ENCODE measurements at regions not wholly inside any gene's neighbourhood (a gene's known extent, or its start where the extent isn't known, plus 50 kb on each side); places are given as distances from the start of the nearest gene placed in this dataset.

DNA sequence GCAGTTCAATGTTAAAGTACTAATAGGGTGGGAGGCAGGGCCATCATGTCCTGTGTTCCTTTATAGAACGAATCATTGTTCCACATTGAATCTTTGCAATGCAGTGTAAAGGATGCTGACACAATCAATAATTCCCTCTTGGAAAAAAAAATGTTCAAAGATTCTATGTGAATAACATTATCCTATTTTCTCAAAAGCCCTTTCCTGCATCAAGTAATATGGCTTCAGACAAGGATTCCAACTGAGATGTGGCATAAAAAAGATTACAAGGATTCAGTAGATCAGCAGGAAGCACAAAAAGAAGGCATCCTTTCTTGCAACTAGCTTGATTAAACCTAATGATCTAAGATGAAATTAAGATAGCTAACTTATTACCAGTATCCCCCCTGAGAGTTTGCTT is 454.0 kb upstream of the CADM2 start (continued):
- TF ChIP-seq, protein P1, sequence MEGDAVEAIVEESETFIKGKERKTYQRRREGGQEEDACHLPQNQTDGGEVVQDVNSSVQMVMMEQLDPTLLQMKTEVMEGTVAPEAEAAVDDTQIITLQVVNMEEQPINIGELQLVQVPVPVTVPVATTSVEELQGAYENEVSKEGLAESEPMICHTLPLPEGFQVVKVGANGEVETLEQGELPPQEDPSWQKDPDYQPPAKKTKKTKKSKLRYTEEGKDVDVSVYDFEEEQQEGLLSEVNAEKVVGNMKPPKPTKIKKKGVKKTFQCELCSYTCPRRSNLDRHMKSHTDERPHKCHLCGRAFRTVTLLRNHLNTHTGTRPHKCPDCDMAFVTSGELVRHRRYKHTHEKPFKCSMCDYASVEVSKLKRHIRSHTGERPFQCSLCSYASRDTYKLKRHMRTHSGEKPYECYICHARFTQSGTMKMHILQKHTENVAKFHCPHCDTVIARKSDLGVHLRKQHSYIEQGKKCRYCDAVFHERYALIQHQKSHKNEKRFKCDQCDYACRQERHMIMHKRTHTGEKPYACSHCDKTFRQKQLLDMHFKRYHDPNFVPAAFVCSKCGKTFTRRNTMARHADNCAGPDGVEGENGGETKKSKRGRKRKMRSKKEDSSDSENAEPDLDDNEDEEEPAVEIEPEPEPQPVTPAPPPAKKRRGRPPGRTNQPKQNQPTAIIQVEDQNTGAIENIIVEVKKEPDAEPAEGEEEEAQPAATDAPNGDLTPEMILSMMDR (IDR thresholded peaks at IDR 0.05) = no peak
- TF ChIP-seq NRF1 (IDR thresholded peaks at IDR 0.05; ENCODE audit: low read depth, low read length) = no peak
- TF ChIP-seq, protein P2, sequence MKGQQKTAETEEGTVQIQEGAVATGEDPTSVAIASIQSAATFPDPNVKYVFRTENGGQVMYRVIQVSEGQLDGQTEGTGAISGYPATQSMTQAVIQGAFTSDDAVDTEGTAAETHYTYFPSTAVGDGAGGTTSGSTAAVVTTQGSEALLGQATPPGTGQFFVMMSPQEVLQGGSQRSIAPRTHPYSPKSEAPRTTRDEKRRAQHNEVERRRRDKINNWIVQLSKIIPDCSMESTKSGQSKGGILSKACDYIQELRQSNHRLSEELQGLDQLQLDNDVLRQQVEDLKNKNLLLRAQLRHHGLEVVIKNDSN (IDR thresholded peaks at IDR 0.05; ENCODE audit: borderline replicate concordance, low read depth) = no peak

DNA sequence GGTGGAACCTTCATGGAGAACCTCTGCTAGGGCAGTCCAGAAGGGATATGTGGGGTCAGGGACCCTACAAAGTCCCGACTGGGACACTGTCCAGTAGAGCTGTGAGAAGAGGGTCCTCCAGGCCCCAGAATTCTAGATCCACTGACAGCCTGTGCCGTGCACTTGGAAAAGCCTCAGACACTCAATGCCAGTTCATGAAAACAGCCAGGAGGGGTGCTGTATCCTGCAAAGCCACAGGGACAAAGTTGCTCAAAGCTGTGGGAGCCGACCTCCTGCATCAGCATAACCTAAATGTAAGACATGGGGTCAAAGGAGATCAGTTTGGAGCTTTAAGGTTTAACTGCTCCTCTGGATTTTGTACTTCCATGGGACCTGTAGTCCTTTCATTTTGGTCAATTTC is 448.8 kb upstream of the CADM2 start:
- Histone ChIP-seq H2AFZ (ENCODE audit: low read depth) (no peak overlapping the region), H3K4me2 (no peak overlapping the region), H3K27ac (ENCODE audit: low read depth in 2 of 2, low read length in 1 of 2) (no peak overlapping the region), H3K9me2 (no peaks in the 10 kb centered on the region), H3K36me3 (replicated peaks in 1 of 2; ENCODE audit: control insufficient read depth in 1 of 2, insufficient read depth in 2 of 2, low read length in 1 of 2) (no peaks in the 10 kb centered on the region), H3K9ac (no peak overlapping the region), H3K27me3 (ENCODE audit: insufficient read depth) (no peaks in the 10 kb centered on the region), H4K20me1 (ENCODE audit: insufficient read depth) (no peaks in the 10 kb centered on the region), H3F3A (replicated peaks; ENCODE audit: insufficient read depth) (no peaks in the 10 kb centered on the region), H3K79me2 (ENCODE audit: insufficient read depth) (no peaks in the 10 kb centered on the region), H3K4me1 (ENCODE audit: control insufficient read depth in 1 of 2, insufficient read depth in 2 of 2, low read depth in 1 of 2, low read length in 1 of 2) (no peaks in the 10 kb centered on the region), H3K4me3 (ENCODE audit: low read depth in 2 of 2, low read length in 1 of 2) (no peak overlapping the region), H3K9me3 (no peaks in the 10 kb centered on the region)
- WGBS (ENCODE audit: low lambda C conversion rate) = 0% methylated on average over 2 of the region's 3 CpGs
- no peak for DNase-seq
- ChIA-PET POLR2A (no interaction called here), CTCF (no interaction called here)
- TF ChIP-seq TCF12 (IDR thresholded peaks at IDR 0.05) (no peak), EZH2phosphoT487 (IDR thresholded peaks at IDR 0.05; ENCODE audit: borderline replicate concordance, low read depth) (no peak), JUND (IDR thresholded peaks at IDR 0.05) (no peak), RCOR1 (IDR thresholded peaks at IDR 0.05; ENCODE audit: low read length) (no peak), SMC3 (IDR thresholded peaks at IDR 0.05; ENCODE audit: low read depth, low read length) (no peak)
- TF ChIP-seq, protein P3, sequence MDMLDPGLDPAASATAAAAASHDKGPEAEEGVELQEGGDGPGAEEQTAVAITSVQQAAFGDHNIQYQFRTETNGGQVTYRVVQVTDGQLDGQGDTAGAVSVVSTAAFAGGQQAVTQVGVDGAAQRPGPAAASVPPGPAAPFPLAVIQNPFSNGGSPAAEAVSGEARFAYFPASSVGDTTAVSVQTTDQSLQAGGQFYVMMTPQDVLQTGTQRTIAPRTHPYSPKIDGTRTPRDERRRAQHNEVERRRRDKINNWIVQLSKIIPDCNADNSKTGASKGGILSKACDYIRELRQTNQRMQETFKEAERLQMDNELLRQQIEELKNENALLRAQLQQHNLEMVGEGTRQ (IDR thresholded peaks at IDR 0.05; ENCODE audit: borderline replicate concordance, low read depth, low read length) = no peak
- TF ChIP-seq, protein P4, sequence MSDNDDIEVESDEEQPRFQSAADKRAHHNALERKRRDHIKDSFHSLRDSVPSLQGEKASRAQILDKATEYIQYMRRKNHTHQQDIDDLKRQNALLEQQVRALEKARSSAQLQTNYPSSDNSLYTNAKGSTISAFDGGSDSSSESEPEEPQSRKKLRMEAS (IDR thresholded peaks at IDR 0.05; ENCODE audit: low read depth) = no peak

DNA sequence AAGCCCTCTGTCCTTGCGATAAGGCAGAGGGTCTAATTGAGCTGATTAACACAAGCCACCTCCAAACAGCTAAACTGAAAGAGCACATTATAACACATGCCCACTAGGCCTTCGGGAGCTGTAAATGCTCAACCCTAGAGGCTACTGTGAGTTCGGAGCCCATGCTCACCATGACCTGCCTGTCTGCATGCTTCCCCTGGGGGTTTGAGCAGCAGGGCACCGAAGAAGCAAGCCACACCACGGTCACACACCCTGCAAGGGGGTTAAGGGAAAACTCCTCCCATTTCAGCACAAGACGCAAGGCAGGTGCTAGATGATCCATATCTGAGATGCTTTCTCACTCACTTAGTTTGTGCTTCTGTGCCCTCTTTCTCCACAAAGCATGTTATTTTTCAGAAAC is 435.9 kb upstream of the CADM2 start:
- WGBS (ENCODE audit: low lambda C conversion rate) = 9% methylated on average over 4 of the region's 6 CpGs
- Histone ChIP-seq H3K36me3 (replicated peaks in 1 of 2; ENCODE audit: control insufficient read depth in 1 of 2, insufficient read depth in 2 of 2, low read length in 1 of 2) (no peaks in the 10 kb centered on the region), H3K9me2 (no peaks in the 10 kb centered on the region), H3K4me1 (ENCODE audit: control insufficient read depth in 1 of 2, insufficient read depth in 2 of 2, low read depth in 1 of 2, low read length in 1 of 2) (no peaks in the 10 kb centered on the region), H3K27me3 (ENCODE audit: insufficient read depth) (no peaks in the 10 kb centered on the region), H2AFZ (ENCODE audit: low read depth) (no peak overlapping the region), H3K4me2 (no peak overlapping the region), H3K79me2 (ENCODE audit: insufficient read depth) (no peaks in the 10 kb centered on the region), H3K4me3 (ENCODE audit: low read depth in 2 of 2, low read length in 1 of 2) (no peak overlapping the region), H3K9me3 (no peaks in the 10 kb centered on the region), H4K20me1 (ENCODE audit: insufficient read depth) (no peaks in the 10 kb centered on the region), H3F3A (replicated peaks; ENCODE audit: insufficient read depth) (no peaks in the 10 kb centered on the region), H3K9ac (no peak overlapping the region), H3K27ac (ENCODE audit: low read depth in 2 of 2, low read length in 1 of 2) (no peak overlapping the region)
- DNase-seq = no peak
- TF ChIP-seq NFIC (IDR thresholded peaks at IDR 0.05; ENCODE audit: borderline replicate concordance) = no peak
- no peak for TF ChIP-seq NRF1 (IDR thresholded peaks at IDR 0.05; ENCODE audit: low read depth, low read length)
- no peak for TF ChIP-seq RAD21 (IDR thresholded peaks at IDR 0.05; ENCODE audit: low read length)
- TF ChIP-seq, protein P5, sequence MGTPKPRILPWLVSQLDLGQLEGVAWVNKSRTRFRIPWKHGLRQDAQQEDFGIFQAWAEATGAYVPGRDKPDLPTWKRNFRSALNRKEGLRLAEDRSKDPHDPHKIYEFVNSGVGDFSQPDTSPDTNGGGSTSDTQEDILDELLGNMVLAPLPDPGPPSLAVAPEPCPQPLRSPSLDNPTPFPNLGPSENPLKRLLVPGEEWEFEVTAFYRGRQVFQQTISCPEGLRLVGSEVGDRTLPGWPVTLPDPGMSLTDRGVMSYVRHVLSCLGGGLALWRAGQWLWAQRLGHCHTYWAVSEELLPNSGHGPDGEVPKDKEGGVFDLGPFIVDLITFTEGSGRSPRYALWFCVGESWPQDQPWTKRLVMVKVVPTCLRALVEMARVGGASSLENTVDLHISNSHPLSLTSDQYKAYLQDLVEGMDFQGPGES (IDR thresholded peaks at IDR 0.05; ENCODE audit: low read depth, low read length) = no peak
- no peak for TF ChIP-seq RFX5 (IDR thresholded peaks at IDR 0.05; ENCODE audit: low read length)
- TF ChIP-seq MEF2A (IDR thresholded peaks at IDR 0.05; ENCODE audit: borderline replicate concordance, low read depth) = no peak
- TF ChIP-seq RXRA (IDR thresholded peaks at IDR 0.05; ENCODE audit: borderline replicate concordance, low read depth) = no peak
- no peak for TF ChIP-seq JUND (IDR thresholded peaks at IDR 0.05)
- TF ChIP-seq, protein P6, sequence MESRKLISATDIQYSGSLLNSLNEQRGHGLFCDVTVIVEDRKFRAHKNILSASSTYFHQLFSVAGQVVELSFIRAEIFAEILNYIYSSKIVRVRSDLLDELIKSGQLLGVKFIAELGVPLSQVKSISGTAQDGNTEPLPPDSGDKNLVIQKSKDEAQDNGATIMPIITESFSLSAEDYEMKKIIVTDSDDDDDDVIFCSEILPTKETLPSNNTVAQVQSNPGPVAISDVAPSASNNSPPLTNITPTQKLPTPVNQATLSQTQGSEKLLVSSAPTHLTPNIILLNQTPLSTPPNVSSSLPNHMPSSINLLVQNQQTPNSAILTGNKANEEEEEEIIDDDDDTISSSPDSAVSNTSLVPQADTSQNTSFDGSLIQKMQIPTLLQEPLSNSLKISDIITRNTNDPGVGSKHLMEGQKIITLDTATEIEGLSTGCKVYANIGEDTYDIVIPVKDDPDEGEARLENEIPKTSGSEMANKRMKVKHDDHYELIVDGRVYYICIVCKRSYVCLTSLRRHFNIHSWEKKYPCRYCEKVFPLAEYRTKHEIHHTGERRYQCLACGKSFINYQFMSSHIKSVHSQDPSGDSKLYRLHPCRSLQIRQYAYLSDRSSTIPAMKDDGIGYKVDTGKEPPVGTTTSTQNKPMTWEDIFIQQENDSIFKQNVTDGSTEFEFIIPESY (IDR thresholded peaks at IDR 0.05; ENCODE audit: borderline replicate concordance, low read depth) = no peak
- TF ChIP-seq EP300 (IDR thresholded peaks at IDR 0.05; ENCODE audit: borderline replicate concordance in 1 of 2, low read depth in 1 of 2, low read length in 1 of 2) = no peak
- no peak for TF ChIP-seq FOXJ3 (CRISPR knock-in tag; IDR thresholded peaks at IDR 0.05)
- ChIA-PET CTCF (interaction anchor here (2.0 kb wide), 1 partner anchor 25 kb away, joined by 4 read pairs; no protein-coding TSS in a partner anchor), POLR2A (no interaction called here)
